ENCODE measurements at regions not wholly inside any gene's neighbourhood (a gene's known extent, or its start where the extent isn't known, plus 50 kb on each side); places are given as distances from the start of the nearest gene placed in this dataset.

GRCh38 chr1:54477153-54477561, 70.9 kb upstream of the ACOT11 start:
- RAD21 ChIA-PET (ENCODE audit: low non-redundant PET in 1 of 2, low total read pairs in 2 of 2, uncharacterized antibody in 2 of 2, unreplicated experiment in 2 of 2), result no interaction called here
- no peak for TF ChIP-seq CBX3 (IDR thresholded peaks at IDR 0.05; ENCODE audit: low read depth)
- TF ChIP-seq ZNF274 (IDR thresholded peaks at IDR 0.05; ENCODE audit: low read depth, low read length), result no peak
- no peak for TF ChIP-seq ELF1 (IDR thresholded peaks at IDR 0.05; ENCODE audit: borderline replicate concordance, low read depth)
- no peak for TF ChIP-seq SRF (IDR thresholded peaks at IDR 0.05; ENCODE audit: low read depth)
- no peak for TF ChIP-seq RAD21 (IDR thresholded peaks at IDR 0.05; ENCODE audit: low read depth)
- TF ChIP-seq CTCF (IDR thresholded peaks at IDR 0.05 in 2 of 3, conservative IDR thresholded peaks at IDR 0.05 in 1 of 3; ENCODE audit: borderline replicate concordance in 1 of 3, insufficient read depth in 1 of 3, low read depth in 2 of 3, low read length in 2 of 3), result no peak
- Histone ChIP-seq H3K9me3 (ENCODE audit: control insufficient read depth in 1 of 2, insufficient read depth in 1 of 2, low read depth in 1 of 2, low read length in 2 of 2) (no peaks in the 10 kb centered on the region), H3K9ac (ENCODE audit: low read length) (no peak overlapping the region), H3K4me3 (replicated peaks in 1 of 2; ENCODE audit: low read depth in 1 of 2, low read length in 2 of 2) (no peak overlapping the region), H3K27me3 (ENCODE audit: insufficient read depth, low read length) (no peaks in the 10 kb centered on the region), H3K27ac (ENCODE audit: low read depth, low read length) (no peak overlapping the region), H3K36me3 (ENCODE audit: control insufficient read depth in 1 of 2, insufficient read depth in 2 of 2, low read length in 2 of 2) (no peaks in the 10 kb centered on the region), H3K79me2 (ENCODE audit: insufficient read depth, low read length) (no peaks in the 10 kb centered on the region), H3K4me2 (ENCODE audit: low read length) (no peak overlapping the region), H3K4me1 (ENCODE audit: control insufficient read depth in 1 of 2, insufficient read depth in 2 of 2, low read length in 2 of 2) (no peaks in the 10 kb centered on the region; a peak in 1 of 4 replicates), H3K9me2 (ENCODE audit: insufficient read depth) (no peaks in the 10 kb centered on the region), H2AFZ (ENCODE audit: low read depth, low read length, poor library complexity, severe bottlenecking) (no peak overlapping the region), H4K20me1 (ENCODE audit: insufficient read depth) (no peaks in the 10 kb centered on the region)
- ATAC-seq, result no peak
- no TSS peak for BruUV-seq (replicated peaks)
- DNase-seq (ENCODE audit: low read depth, low spot score), result no peak
- POLR2A ChIA-PET, result no interaction called here
- CTCF ChIA-PET, result interaction anchor here (1.1 kb wide), 1 partner anchor 9 kb away, joined by 3 read pairs; no protein-coding TSS in a partner anchor
- intact Hi-C loops (cut with micrococcal nuclease), result no loop called here

- H3K9ac ChIP-seq (ENCODE audit: low read length), result no peak overlapping the region
- no peaks in the 10 kb centered on the region for H3K9me3 ChIP-seq (ENCODE audit: control insufficient read depth in 1 of 2, insufficient read depth in 1 of 2, low read depth in 1 of 2, low read length in 2 of 2)
- H3K4me2 ChIP-seq (ENCODE audit: low read length), result no peak overlapping the region
- no peak overlapping the region for H3K27ac ChIP-seq (ENCODE audit: low read depth, low read length)
- H3K36me3 ChIP-seq (ENCODE audit: control insufficient read depth in 1 of 2, insufficient read depth in 2 of 2, low read length in 2 of 2), result no peaks in the 10 kb centered on the region
- H3K27me3 ChIP-seq (ENCODE audit: insufficient read depth, low read length), result no peaks in the 10 kb centered on the region
- RAD21 ChIA-PET (ENCODE audit: low non-redundant PET in 1 of 2, low total read pairs in 2 of 2, uncharacterized antibody in 2 of 2, unreplicated experiment in 2 of 2), result no interaction called here
- no peaks in the 10 kb centered on the region for H3K9me2 ChIP-seq (ENCODE audit: insufficient read depth)
- intact Hi-C loops (cut with micrococcal nuclease), result no loop called here
- no peak overlapping the region for H3K4me3 ChIP-seq (replicated peaks in 1 of 2; ENCODE audit: low read depth in 1 of 2, low read length in 2 of 2)
- no peak overlapping the region for H2AFZ ChIP-seq (ENCODE audit: low read depth, low read length, poor library complexity, severe bottlenecking)
- no TSS peak for BruUV-seq (replicated peaks)
- CTCF ChIA-PET, result interaction anchor here (1.1 kb wide), 1 partner anchor 8 kb away, joined by 3 read pairs; no protein-coding TSS in a partner anchor
- no peaks in the 10 kb centered on the region for H3K79me2 ChIP-seq (ENCODE audit: insufficient read depth, low read length)
- POLR2A ChIA-PET, result no interaction called here
- H4K20me1 ChIP-seq (ENCODE audit: insufficient read depth), result no peaks in the 10 kb centered on the region
- no peak for ATAC-seq
- no peaks in the 10 kb centered on the region; a peak in 1 of 4 replicates for H3K4me1 ChIP-seq (ENCODE audit: control insufficient read depth in 1 of 2, insufficient read depth in 2 of 2, low read length in 2 of 2)
- TF ChIP-seq CTCF (IDR thresholded peaks at IDR 0.05 in 2 of 3, conservative IDR thresholded peaks at IDR 0.05 in 1 of 3; ENCODE audit: borderline replicate concordance in 1 of 3, insufficient read depth in 1 of 3, low read depth in 2 of 3, low read length in 2 of 3), result no peak
- no peak for TF ChIP-seq POLR2A (IDR thresholded peaks at IDR 0.05; ENCODE audit: borderline replicate concordance, extremely low read depth, insufficient read depth, insufficient read length)
- no peak for TF ChIP-seq ATF3 (IDR thresholded peaks at IDR 0.05)
- TF ChIP-seq SRF (IDR thresholded peaks at IDR 0.05; ENCODE audit: low read depth), result no peak
- TF ChIP-seq MAX (IDR thresholded peaks at IDR 0.05), result no peak
- TF ChIP-seq ELF1 (IDR thresholded peaks at IDR 0.05; ENCODE audit: borderline replicate concordance, low read depth), result no peak
- TF ChIP-seq POLR2AphosphoS5 (IDR thresholded peaks at IDR 0.05; ENCODE audit: low read depth, low read length), result no peak
- no peak for DNase-seq (ENCODE audit: low read depth, low spot score)
Observed at GRCh38 chr1:54476530-54477109, 70.4 kb upstream of the SSBP3 start.
